HG03066 (cell line): ENCODE measurements at regions not wholly inside any gene's neighbourhood (a gene's known extent, or its start where the extent isn't known, plus 50 kb on each side); places are given as distances from the start of the nearest gene placed in this dataset.

Experiments used
- ATAC-seq: cut with Tn5 transposase; IDR thresholded peaks from one replicate; pipeline ENCODE4 v1.9.1; 2021; ENCODE audit warnings: low read depth; ENCODE audit not compliant: unreplicated experiment

DNA sequence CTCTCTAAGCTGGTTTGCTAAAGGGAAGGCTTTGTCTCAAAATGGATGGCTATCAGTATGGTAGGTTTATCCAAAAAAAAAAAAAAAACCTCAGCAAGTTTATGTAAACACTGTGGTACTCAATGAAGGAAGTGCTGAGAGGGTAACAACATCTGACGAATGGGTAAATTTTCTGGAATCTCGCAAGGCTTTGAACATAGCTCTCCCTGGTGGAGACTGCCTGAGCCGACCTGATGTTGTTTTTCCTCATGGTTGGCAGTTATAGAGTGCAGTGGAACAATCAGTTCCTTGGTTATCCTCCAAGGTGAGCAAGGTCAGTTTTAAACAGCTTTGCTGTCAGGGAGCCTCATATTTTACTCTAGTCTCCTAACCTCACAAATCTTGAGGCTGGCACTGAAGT lies 94.6 kb downstream of the ZPLD1 start:
- ATAC-seq, result no peak

GRCh38 chr3:102530415-102531181 lies 95.8 kb downstream of the ZPLD1 start:
- ATAC-seq, result no peak

DNA sequence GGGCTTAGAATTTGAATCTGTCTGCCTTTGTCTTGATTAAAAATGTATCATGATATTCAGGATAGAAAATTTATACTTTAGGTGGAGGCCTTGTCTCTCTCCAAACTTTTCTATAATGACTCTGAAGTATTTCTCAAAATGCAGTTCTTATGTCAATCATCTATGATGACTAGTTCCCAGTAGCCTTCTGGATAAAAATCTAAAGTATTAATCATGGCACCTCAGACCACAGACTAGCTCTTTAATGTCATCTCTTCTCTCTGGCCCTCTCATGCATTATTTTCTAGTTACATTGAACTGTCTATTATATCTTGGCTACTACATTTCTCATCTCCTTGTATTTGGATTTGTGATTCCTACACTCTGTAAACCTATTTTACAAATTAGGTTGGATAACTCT lies 96.9 kb downstream of the ZPLD1 start:
- ATAC-seq, result no peak

GRCh38 chr3:102532901-102533300 lies 98.1 kb downstream of the ZPLD1 start:
- ATAC-seq, result no peak

DNA sequence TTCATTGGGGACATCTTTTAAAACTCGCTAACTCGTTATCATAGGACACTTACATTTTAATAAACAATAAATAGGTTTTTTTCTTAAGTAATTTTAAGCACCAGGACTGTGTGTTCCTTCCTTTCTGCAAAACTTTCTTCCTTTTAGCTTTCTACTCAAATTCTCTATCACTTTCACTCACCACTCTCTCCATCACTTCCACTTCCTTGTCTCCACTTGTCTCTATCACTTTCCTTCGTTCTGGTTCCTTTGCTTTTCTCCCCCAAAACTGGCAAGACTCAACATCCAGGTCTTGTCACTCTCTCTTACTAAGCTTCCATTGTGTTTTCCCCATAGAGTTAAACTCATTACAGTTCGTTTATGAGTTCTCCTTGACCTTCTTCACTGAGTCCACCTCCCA lies 99.0 kb downstream of the ZPLD1 start:
- ATAC-seq, result no peak

GRCh38 chr3:102536456-102536855 lies 101.6 kb downstream of the ZPLD1 start:
- no peak for ATAC-seq

DNA sequence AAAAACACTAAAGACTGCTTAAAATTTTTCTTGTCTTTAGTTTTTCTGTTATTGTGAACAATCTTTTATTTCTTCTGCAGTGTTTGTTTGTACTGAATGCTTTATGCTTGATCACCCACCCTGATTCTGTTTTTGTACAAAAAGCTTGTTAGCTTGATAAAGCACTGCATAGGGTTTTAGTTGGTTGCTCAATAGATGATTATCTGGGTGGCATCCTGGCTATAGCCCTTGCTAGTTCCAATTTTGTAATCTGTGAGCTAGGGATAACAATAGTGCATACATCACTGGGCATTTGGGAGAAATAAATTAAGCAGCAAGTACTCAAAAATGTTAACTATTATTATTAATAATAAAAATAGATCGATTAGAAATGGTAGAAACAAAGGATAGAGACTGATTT lies 102.3 kb downstream of the ZPLD1 start:
- no peak for ATAC-seq

DNA sequence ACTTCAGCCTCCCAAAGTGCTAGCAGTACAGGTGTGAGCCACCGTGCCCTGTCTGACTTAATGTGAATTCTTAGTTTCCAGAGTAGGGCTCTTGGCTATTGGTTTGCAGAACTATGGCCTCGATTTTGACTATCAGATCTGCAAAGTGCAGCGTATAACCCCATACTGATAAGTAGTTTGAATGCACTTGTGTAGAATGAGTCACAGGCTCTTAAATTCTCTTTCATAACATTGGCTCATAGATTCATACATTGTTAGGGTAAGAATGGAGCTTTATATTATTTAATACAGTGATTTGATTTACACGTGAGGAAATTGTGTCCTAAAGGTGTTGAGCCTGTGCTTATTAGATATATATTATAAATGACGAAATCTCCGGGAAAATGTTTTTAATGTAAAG lies 109.9 kb downstream of the ZPLD1 start:
- ATAC-seq, result no peak

- no peak for ATAC-seq
Observed at GRCh38 chr3:102545276-102545675, 110.5 kb downstream of the ZPLD1 start.

DNA sequence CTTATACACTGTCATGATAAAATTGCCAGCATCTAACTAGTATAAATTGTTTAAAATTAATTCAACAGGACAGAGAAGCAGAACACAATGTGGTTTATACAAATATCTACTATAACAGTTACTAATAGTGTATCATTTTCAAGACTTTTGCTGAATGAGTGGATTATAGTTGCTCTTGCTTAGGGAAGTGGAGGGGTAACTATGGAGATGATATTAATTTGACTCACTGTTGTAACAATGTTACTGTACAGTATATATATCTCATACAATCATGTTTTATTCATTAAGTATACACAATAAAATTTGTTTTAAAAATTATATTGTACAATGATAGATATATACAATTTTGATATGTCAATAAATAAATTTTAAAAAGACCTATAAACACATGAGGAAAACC lies 119.1 kb downstream of the ZPLD1 start:
- no peak for ATAC-seq

DNA sequence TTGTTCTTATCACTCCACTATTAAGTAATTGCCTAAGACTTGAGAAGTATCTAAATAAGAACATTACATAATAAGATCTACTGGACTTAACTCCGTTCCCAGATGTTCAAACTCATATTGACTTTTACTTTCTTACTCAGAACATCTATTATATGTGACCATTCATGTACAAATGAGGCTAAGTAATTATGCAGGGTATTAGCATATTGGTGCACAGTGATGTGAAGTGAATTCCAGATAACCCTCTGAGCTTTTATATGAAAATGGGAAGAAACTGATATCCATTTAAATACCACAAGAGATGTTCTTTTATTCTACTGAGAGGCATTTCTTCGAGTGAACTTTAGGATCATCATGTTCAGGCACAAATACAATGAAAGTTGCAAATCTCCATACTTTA lies 135.7 kb downstream of the ZPLD1 start:
- ATAC-seq, result no peak

GRCh38 chr3:102571006-102571405 lies 136.2 kb downstream of the ZPLD1 start:
- no peak for ATAC-seq

GRCh38 chr3:102571720-102572384 lies 137.0 kb downstream of the ZPLD1 start:
- no peak for ATAC-seq

- ATAC-seq, result no peak
Observed at GRCh38 chr3:102573483-102574028, 138.7 kb downstream of the ZPLD1 start.

- ATAC-seq, result no peak
Observed at GRCh38 chr3:102574355-102574754, 139.5 kb downstream of the ZPLD1 start.

- ATAC-seq, result no peak
Observed at GRCh38 chr3:102576651-102577050, 141.8 kb downstream of the ZPLD1 start.

DNA sequence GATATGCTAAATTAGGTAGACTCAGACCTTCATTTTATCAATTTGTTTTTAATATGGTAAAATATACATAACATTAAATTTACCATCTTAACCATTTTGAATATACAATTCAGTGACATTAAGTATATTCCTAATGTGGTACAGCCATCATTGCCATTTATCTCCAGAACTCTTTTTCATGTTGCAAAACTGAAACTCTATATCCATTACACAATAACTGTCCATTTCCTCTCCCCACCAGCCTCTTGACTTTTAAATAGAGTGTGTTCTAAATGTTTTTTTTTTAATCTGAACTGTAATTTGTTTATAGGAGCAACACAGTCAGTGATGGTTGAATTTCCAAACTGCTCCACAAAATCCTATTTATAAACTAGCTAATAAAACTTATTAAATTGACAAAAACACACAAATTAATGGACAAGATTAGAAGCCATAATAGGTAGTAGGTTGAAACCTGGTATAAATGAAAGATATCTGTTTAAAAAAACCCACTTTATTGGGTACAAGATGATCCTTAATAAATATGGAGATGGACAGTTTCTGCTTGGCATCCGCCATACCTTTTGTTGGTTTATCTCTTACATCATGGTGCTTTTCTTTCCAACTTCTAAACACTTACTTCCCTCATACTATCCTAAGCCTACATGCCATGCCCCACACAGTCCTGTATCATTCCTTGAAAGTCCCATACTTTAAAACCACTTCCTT lies 142.4 kb downstream of the ZPLD1 start:
- no peak for ATAC-seq

- ATAC-seq, result no peak
Observed at GRCh38 chr3:102580760-102581159, 145.9 kb downstream of the ZPLD1 start.

DNA sequence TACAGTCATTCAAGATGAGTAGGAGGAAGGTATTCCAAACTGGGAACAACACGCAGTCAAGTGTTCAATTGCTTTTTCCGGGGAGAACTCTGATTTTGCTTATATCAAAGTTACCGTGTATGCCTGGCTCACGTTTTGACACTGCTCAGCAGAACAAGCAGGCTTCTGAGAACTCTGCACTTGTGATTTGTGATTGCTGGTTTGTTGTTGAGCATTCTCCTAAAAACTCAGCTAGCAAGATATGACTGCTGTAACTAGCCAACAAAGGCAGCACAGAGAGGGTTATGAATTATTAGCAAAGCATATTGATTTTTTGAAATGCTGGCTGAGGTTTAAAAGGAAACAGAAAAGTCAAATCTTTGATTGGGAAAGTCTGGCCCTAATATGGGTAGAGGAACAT lies 151.7 kb downstream of the ZPLD1 start:
- no peak for ATAC-seq

DNA sequence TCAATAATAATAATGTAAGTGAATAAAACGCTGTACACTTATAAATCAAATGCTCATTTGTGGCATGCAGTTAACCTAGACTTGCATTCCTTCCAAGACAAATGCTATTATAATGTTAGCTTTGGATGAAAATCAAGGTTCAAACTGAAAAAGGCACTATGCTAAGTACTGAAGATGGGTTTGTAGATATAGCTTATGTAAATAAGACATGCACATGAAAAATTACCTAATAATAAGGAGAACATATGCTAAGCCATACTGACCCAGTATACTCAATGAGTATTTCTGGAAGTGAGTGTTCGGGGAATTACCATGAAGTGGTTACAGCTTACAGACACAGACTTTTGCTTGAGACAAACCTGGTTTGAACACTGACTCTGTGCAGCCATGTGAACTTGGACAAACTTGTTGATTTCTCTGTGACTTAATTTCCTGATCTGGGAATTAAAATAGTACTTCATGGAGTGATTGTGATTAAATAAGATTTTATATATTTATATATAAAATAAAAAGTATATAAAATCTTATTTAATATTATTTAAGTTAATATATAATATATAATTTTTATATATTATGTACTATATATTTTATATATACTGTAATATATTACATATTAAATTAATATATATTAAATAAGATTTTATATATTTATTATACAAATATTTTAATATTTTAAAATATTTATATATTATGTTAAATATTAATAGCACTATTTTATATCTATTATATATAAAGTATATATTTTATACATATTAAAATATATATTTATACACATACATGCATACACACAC lies 159.2 kb downstream of the ZPLD1 start:
- ATAC-seq, result no peak

DNA sequence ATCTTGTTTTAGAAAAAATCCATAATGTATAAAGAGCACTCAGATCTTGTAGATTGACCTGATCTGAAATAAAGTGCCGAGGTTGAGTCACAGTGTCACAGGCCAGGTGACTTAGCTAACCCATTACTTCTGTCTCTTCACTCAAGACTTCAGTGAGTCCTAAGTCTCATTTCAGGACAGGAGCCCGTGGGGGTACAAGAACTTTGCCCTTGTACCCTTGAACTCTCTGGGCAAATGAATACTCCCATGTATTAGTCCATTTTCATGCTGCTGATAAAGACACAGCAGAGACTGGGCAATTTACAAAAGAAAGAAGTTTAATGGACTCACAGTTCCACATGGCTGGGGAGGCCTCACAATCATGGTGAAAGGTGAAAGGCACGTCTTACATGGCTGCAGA lies 160.2 kb downstream of the ZPLD1 start:
- no peak for ATAC-seq
